ENCODE measurements at regions not wholly inside any gene's neighbourhood (a gene's known extent, or its start where the extent isn't known, plus 50 kb on each side); places are given as distances from the start of the nearest gene placed in this dataset.

- DNase-seq (ENCODE audit: low read depth in 2 of 2), result no peak
Measured at GRCh38 chr5:68565427-68565826, 349.9 kb downstream of the PIK3R1 start.

GRCh38 chr5:68576805-68577204 lies 361.2 kb downstream of the PIK3R1 start:
- no peak for DNase-seq (ENCODE audit: low read depth in 2 of 2)

DNA sequence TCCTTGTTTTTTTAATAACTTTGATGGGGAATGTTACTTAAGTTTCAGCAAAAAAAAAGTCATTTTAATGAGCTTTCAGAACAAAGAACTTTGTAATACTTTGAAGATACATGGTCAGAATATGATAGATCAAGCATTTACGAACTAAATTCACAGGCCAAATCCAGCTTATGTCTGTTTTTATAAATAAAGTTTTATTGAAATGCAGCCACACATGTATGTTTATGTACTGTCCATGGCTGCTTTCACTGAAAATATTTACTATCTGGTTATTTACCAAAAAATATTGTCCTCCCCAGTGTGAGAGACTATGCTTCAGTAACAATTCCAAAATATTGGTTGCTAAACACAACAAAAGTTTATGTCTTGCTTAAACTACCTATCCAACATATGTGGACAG lies 366.7 kb downstream of the PIK3R1 start:
- no peak for DNase-seq (ENCODE audit: low read depth in 2 of 2)

DNA sequence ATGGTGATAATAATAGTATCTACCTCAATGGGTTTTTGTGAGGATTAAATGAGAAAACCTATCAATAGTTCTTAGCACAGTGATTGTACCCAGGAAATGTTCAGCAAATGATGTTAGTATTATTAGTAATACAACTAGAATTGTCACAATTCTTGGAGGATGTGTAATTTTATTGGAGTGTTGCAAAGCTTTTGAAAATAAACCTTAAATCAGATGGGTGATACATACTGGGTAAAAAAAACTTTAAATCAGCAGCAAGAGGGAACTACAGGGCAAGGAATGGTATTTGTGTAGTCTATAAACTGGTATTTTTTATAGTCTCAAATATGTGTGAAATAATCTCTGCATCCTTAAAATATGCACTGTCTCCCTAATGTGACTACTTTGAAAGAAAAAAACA lies 371.6 kb downstream of the PIK3R1 start:
- no peak for DNase-seq (ENCODE audit: low read depth in 2 of 2)

DNA sequence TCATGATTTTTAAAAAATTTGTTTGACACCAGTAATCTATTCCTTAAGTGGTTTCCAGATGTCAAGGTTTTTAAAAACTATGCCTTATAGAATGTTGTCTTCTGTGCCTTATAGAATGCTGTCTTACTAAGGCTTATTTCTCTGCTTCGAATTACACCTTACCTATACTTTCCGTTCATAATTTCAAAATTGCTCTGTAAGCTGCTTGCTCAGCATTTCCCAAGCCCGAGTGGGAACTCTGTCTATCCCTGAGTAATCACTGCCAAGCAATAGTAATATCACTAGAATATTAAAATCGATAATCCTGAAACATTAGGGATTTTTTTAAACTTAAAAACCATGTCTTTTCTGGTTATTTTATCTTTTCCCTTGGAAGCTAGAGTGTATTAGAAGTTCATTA lies 376.3 kb downstream of the PIK3R1 start:
- no peak for DNase-seq (ENCODE audit: low read depth in 2 of 2)

GRCh38 chr5:68592351-68592750 lies 376.8 kb downstream of the PIK3R1 start:
- no peak for DNase-seq (ENCODE audit: low read depth in 2 of 2)

- DNase-seq (ENCODE audit: low read depth in 2 of 2), result no peak
Measured at GRCh38 chr5:68593211-68593671, 377.7 kb downstream of the PIK3R1 start.

- DNase-seq (ENCODE audit: low read depth in 2 of 2), result no peak
Measured at GRCh38 chr5:68612972-68613371, 397.4 kb downstream of the PIK3R1 start.

GRCh38 chr5:68618501-68618900 lies 402.9 kb downstream of the PIK3R1 start:
- no peak for DNase-seq (ENCODE audit: low read depth in 2 of 2)

- DNase-seq (ENCODE audit: low read depth in 2 of 2), result no peak
Measured at GRCh38 chr5:68627001-68627400, 411.4 kb downstream of the PIK3R1 start.

DNA sequence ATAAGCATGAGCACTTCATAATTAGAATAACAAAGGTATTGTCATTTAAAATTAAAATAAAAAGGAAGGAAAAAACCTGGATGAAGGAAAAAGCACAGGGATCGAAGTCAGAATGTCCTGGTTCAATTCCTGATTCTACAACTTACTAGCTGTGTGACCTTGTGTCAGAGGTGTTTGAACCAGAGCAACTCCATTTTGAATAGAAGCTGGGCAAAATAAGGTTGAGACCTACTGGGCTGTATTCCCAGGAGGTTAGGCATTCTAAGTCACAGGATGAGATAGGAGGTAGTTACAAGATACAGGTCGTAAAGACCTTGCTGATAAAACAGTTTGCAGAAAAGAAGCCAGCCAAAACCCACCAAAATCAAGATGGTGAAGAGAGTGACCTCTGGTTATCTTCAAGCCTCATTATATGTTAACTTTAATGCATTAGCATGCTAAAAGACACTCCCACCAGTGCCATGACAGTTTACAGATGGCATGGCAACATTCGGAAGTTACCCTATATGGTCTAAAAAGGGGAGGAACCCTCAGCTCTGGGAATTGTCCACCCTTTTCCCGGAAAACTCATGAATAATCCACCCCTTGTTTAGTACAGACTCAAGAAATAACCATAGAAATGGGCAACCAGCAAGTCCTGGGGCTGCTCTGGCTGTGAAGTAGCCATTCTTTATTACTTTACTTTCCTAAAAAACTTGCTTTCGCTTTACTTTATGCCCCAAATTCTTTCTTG lies 412.7 kb downstream of the PIK3R1 start:
- no peak for DNase-seq (ENCODE audit: low read depth in 2 of 2)

DNA sequence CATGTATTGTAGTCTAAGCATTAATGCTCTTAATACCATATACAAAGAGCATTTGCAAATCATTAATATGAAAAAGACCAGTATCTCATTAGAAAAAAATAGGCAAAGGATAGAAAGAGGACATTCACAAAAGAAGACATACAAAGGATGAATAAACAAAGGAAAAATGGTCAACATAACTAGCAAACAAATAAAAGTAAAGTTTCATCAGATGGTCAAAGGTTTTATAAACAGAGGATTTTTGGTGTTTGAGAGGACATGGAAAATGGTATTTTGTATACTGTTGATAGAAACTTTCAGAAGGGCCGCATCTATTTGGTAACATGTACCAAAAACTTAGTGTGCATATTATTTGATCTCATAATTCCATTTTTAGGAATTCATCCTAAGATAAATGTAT lies 414.8 kb downstream of the PIK3R1 start:
- no peak for DNase-seq (ENCODE audit: low read depth in 2 of 2)

DNA sequence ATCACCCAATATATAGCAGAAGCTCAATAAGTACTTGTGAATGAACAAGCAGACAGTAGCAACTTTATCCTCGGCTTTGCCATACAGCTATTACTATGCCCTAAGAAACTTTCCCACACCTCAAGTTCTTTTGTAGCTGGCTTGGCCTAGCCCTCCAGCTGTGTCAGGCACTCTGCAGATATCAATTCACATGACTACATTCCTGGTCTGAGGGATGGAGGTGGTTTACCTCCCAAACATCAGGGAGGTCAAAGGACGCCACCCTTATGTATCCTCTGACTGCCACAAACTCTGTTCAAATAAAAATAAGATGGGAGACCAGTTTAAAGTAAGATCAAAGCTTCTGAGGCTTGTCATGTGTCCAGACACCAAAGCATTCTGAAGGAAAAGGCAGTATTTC lies 416.3 kb downstream of the PIK3R1 start:
- DNase-seq (ENCODE audit: low read depth in 2 of 2), result no peak

- DNase-seq (ENCODE audit: low read depth in 2 of 2), result no peak
Measured at GRCh38 chr5:68641211-68641610, 425.7 kb downstream of the PIK3R1 start.

DNA sequence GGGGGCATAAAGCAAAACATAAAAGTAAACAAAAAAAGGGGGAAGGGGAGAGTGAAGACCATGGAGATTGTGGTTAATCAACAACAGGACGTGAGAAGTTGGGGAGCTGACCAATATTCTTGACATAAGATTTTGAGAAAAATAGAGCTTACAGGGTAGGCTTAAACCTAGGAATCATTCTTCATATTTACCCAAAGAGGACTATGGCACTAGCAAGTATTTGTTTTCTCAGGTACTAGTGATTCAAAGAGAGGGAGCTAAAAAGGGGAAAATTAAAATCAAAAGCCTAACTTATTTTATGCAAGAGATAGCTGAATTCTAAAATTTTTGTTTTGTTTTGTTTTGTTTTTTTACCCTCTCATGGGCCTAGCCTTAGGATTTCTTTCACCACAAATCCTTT lies 427.5 kb downstream of the PIK3R1 start:
- no peak for DNase-seq (ENCODE audit: low read depth in 2 of 2)

- DNase-seq (ENCODE audit: low read depth in 2 of 2), result no peak
Measured at GRCh38 chr5:68644971-68645370, 429.4 kb downstream of the PIK3R1 start.

- no peak for DNase-seq (ENCODE audit: low read depth in 2 of 2)
Measured at GRCh38 chr5:68646144-68646543, 430.6 kb downstream of the PIK3R1 start.

GRCh38 chr5:68647743-68648142 lies 432.2 kb downstream of the PIK3R1 start:
- no peak for DNase-seq (ENCODE audit: low read depth in 2 of 2)

DNA sequence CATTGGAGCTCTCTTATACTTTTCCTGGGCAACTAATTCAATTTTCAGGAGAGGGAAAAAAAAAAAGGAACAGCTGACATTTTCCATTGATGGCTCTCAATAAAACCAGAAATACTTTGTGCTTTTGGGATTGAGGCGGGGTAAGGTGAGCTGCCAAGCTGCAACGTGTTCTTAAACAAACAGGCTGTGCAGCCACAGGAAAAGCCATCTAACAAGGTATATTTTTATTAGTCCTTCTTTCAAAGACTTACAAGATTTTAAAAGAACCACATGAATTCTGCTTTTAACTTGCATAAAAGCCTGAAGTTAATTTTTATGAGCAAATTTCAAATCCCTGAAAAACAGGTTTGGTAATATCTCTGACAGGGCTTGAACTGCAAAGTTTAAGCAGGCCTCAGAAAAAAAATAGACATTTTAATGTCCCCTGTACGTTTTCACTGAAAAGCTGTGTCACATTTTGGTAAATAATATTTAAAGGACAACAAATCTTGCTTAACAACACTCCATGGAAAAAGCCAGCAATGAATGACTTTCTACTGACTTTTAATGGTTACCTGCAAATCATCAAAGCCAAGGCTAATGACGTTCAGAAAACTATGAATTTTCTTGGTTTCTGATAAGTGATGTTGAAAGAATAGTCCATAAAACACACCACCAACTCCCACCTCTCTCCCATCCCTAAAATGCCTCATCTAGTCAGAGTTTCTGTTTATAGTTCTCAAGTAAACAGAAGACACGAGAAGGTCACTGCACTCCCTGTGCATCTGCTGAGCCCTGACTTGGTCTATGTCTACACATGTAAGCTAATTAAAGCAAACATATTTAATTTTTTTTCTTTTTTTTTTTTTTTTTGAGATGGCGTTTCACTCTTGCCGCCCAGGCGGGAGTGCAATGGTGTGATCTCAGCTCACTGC lies 433.6 kb downstream of the PIK3R1 start:
- no peak for DNase-seq (ENCODE audit: low read depth in 2 of 2)

DNA sequence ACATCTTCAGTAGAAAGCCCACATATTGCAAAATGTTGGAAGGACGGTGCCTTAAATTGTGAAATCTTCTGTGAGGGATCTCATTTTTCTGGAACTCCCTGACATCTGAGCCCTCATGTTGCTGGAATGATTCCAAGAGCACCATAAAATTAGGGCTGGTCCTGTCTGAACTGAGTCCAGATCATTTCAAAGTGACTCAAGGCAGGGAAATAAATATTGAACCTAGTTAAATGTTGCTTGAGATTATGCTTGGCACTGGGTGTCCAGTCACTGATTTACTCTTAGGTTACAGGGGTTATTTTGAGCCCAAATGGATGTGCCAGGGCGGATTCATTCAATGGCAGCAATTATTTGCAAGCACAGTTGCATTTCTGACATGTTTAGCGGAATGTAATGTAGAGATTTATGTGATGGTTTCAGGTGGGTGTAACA lies 437.0 kb downstream of the PIK3R1 start:
- DNase-seq (ENCODE audit: low read depth in 2 of 2), result no peak

DNA sequence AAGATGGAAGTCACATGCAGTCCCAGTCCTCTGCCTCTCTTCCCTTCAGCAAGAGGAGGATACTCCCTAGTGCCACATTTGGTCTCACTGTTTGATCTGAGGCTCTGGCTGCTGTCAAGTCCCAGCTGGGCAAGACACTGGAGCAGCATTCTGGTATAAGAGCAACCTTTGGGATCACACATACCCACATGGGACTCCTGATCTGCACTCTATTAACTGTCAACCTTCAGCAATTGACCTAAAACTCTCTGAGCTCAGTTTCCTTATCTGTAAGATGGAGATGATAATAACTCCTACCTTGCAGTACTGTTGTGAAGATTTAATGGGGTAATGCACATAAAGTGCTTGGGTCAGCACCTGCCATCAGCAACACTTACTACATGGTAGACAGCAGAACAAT lies 437.9 kb downstream of the PIK3R1 start:
- no peak for DNase-seq (ENCODE audit: low read depth in 2 of 2)

DNA sequence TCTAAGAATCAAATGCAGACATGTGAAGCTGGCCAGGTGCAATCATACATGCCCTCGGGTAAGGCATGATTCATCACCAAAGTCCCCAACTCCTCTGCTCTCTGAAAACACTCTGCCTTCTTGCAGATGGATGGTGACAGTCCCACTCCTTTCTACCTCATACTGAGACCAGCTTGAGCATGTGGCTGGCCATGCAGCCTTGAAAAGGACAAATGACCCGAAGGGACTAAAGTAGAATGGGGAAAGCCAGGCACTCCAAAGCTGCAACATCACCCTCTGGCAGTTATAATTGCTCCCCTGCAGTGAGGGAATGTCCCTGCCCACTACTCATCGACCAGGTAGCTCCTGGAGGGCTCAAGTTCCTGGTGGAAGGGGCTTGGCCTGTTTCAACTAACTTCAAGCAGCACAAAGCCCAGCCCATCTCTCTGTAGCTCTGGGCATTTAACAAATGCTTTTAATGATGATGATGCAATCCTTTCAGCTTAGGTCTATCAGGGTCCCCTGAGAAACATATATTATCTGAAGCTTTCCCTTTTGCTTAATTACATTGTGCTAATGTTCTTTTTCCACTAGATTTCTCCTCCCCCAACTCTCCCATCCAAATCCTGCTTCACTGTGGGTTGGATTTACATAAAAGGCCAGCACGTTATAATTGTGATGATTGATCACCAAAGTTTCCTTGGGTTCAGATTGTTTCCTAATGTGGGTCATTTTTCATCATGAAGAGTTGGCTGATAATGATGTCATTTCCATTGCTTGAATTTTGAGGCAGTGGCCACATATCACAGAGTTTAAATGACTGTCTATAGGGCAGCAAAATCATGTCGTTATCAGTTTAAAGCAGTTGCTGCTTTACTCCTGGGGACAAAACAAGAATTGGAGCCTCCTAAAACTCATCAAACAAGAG lies 436.5 kb upstream of the SLC30A5 start:
- DNase-seq (ENCODE audit: low read depth in 2 of 2), result no peak
